Stimulated activated CD4-positive, alpha-beta T cell treated with anti-CD3 and anti-CD28 coated beads, Interleukin-12 subunit alpha, Interleukin-12 subunit beta, amount 100 ng/mL, for 4 hours (primary cell): ENCODE measurements at regions not wholly inside any gene's neighbourhood (a gene's known extent, or its start where the extent isn't known, plus 50 kb on each side); places are given as distances from the start of the nearest gene placed in this dataset.

ENCODE experiments used
- DNase-seq: peaks from one replicate; pipeline ENCODE4 v3.0.0-alpha.2; 2020

DNA sequence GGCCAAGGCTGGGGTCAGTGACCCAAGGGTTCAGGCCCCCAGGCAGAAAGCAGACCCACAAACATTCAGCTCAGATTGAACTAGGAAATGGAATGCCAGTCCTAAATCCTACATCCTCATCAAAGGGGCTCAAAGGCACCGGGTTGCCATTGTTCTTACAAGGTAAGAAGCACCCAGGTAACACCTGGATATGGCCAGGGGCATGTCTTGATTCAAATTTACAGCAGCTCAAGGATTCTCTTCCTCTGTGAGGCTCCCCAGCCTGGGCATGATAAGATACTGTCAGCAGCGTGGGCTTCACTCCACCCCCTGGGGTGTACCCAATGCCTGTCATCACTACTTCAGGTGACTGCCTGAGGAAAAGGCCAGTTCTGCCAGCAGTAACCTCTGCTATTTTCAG, 92.1 kb upstream of the FSTL4 start:
- DNase-seq = no peak

DNA sequence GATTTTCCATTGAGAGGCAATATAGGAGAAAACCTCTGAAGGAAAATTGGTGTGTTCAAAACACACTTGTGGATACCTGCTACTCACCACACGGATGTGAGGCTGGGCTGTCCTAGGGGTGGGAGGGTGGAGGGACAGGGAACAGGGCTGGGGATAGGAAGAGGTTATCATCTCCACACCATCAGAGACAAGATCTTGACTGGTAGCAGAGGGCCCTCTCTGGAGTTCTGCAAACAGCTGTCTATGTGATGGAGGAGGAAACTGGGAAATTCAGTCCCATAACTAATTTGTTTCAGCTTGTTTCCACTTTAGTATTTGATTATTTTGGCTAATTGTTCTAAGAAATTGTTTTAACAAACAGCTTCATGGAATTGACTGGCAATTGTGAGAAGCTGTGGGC, 91.6 kb upstream of the FSTL4 start:
- no peak for DNase-seq

DNA sequence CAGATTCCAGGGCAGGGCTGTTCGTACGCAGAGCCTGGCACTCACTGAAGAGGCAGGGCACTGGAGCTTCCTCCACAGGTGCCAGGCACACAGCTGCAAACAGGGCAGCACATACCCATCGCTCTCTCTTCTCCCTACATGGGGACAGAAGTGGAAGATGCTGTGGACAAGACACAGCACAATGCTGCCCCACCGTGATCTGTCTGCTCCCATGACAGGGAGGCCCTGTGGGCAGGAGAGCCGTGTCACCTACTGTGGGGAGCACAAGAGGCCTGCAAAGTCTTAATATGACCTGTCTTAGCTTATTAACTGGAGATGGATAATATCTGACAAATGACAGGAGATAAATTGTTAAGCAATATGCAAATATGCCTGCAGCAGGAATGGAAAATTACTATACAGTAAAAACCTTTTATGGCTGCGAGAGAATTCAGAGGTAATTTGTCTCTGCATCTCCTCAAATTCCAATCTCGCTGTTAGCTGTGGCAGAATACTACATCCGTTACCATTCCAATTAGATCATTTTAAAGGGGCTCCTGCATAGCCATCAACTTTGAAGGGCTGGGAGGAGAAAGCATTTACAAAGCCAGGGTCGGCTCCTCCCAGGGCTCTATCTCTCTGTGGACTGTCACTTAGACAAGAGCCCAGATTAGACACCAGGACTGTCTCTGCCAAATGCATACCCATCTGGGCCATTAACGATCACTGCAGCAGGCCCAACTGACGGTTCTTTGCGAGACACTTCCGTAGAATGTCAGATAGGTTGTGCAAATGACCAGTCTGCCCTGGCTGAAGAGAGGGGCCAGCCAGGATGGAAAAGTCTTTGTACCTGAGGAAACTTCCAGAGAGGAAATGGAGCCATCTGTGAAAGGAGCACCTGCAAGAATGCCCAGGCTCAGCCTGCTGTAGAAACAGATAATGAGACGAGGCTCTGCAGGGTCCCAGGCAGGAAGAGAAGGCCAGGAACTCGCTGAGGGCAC, 90.7 kb upstream of the FSTL4 start:
- DNase-seq = no peak

DNA sequence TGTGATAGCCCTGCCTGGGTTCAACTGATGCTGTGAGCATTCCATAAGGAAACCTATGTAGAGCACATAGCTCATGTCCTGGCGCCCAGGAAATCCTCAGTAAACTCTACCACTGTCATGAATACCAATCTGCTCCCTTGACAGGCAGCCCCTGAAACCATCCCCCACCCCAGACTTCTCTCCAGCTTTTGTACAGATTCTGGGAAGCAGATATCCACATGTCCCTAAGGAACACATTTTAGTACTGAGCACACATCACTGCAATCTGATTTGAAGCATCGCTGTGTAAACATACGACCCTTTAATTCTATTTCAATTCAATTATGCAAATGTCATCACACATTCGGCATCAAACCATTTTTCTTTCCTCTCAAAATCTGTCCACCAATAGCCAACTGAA, 89.5 kb upstream of the FSTL4 start:
- DNase-seq = no peak

DNA sequence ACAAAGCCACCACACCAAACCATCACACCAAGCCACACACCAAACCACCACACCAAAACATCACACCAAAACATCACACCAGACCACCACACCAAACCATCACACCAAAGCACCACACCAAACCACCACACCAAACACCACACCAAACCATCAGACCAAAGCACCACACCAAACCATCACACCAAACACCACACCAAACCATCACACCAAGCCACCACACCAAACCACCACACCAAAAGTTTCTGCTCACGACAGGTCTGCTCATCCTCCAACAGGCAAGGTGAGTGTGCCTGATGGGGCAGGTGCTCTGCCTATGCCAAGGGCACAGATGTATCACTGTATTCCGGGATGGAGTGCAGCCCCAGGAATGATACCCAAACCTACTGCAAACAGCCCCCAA, 87.9 kb upstream of the FSTL4 start:
- no peak for DNase-seq

DNA sequence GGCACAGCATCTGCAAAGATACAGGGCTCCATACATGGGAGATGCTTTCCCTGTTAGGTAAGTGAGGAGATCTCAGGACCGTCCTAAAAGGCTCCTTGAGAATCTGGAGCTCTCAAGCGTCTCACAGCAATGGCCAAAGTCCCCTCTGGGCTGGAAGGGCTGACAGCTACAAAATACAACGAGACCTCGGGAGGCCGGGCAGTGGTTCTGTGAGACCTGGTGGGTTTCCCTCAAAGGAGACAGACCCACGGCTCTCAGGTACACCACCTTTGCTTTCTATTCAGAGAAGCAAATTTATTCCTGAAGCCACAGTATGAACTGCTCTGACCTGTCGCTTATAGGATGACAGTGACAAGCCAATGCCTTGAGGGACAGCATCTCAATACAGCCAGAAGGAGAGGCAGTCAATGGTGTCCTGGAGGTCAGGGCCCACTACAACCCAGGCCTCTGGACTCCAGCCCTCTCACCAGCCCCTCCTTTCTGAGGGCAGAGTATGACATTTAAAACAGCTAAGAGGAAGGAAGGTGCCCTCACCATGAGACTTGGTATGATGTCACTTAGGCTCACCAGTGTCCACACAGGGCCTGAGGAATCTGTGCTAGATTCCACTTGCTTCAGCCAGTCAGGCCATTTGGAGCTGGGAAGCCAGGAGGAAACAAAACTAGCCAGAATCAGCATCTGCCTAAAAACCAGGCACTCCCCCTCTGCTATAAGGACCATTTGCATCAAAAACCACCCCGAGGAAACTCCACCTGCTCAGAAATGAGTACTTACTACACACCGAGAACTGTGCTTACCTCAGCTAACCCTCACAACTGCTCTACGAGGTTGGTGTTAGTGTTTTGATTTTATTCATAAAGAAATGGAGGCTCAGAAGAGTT, 86.5 kb upstream of the FSTL4 start:
- DNase-seq = no peak

DNA sequence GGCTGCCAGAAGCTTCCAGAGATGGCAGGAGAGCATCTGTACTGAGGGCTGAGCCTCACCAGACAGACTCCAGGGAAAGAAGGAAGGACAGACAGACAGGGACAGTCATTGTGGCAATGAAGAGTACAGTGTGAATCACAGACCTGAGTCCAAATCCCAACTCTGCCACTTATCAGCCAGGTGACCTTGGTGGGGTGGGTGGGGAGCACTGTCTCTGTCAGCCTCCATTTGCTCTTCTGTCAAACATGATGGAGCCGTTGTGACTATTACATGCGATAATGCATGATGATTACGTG, 85.9 kb upstream of the FSTL4 start:
- DNase-seq = no peak

DNA sequence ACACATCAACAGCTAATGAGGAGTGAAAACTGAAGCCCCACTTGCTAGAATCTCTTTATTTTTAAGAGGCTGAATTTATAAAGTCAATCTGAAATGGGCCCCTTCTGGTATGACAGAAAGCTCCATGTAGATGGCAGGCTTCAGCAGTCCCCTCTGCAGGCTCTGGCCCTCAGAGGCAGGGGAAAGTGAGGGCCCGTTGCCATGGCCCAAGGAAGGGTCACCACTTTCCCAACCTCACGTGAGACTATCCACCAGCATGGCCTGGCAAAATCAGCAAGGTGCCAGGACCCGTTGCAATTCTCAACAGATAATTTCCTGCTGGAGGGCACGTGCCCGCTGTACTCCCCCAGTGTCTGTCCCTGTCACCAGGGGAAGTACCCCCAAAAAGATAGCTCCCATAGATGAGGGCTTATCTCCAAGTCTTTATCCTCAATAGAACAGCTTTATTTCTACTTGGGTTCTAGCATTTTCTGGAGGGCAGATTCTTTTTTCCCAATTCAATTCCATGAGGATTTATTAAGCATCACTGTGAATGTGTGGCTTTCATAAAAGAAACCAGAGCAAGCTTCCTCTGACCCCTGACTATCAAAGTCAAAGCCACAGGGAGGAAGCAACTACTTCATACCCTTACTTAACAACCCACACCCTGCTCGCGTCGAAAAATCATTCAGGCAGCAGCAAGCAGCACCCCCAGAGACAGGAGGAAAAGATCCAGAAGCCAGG, 85.4 kb upstream of the FSTL4 start:
- no peak for DNase-seq

DNA sequence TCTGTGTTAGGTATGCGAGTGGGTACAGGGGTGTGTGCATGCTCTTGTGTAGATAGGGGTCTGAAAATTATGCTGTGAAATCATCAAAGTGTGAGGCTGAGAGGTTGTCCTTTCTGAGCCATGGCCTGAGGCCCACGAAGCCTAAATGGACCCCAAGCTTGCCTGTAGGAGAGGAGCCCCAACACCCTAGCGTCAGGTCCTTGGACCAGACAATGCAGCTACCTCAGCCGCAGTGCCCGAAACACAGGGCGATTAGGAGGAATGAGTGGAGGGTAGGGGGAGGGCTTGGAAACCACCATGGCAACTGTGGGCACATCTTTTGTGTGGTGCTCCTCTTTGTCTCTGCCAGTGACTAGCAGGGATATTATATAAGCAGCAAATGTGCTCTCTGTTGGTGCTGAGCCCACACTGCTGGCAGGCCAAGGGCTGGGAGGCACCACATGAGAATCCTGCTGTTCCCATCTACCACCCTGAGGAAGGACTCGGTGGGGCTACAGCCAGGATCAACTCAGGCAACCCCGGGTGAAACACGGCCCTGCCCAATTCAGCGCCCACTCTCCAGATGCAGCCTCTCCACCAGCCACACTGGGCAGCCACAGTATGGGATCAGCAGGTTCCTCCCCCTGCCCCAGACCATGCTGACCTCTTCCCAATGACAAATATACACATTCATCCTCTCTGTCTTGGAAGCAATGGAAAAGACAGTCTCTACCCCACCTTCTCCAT, 84.6 kb upstream of the FSTL4 start:
- DNase-seq = no peak

DNA sequence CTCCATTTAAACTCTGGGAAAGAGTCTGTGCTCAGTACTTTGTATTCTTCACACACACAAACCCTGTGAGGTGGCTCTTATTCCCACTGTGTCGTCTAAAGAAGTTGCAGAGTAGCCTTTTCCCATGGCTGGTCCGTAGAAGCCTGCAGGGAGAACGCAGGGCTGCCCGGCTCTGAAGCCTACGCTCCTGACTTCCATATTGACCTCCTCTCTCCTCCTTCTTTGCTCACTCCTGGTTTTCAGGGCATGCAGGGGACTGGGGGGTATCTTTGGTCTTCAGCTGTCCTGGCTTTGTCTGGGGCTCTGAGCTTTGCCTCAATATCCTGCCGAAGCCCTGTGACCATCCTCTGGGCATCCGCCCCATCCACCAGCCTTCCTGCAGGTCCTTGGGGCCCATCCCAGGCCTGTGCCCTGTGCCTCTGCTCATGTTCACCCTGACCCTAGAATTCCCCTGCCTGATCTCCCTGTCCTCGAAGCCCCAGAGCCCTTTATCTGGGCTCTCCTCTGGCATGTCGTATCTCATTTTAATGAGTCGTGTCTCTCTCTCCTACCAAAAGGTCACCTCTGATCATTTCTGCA, 83.8 kb upstream of the FSTL4 start:
- DNase-seq = no peak

DNA sequence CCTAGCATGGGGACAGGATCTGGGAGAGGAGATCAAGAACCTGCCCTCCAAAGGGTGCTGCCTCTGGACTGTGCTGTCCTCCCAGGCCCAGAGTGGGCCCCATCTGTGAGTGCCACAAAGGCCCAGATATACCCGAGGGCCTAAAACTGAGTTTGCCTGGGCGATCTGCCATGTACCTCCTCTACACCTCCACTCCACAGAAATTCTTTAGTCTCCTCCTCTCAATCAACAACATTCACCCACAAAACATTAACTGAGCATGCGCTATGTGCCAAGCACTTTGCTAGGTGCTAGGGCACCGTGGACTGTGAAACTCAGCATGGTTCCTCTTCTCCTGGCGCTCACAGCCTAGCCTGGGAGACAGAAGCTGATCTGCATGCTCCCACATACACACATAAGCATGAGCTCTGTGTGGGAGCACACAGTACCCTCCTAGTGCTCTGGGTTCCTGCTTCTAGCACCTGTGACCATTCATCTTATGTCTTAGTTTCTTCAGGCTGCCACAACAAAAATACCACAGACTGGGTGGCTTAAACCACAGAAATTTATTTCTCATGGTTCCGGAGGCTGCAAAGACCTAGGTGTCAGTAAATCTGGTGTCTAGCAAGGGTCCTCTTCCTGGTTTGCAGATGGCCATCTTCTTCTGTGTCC, 82.0 kb upstream of the FSTL4 start:
- no peak for DNase-seq

DNA sequence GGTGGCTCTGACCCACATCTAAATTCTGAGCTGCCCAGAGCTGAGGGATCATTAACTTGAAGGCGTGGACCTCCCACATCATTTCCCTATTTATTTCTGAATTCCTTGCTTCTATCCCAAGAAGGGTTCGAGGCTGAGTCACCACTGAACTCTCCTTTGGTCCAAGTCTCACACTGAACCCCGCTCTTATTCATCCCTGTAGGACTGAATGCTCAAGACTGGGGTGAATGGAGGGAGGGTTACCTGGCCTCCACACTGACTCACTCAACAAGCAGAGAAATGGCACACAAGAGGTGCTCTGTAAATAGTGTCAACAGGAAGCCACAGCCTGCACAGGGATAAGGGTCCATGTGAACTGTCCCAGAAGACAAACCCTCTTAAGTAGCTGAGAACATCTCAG, 79.1 kb upstream of the FSTL4 start:
- DNase-seq = no peak

DNA sequence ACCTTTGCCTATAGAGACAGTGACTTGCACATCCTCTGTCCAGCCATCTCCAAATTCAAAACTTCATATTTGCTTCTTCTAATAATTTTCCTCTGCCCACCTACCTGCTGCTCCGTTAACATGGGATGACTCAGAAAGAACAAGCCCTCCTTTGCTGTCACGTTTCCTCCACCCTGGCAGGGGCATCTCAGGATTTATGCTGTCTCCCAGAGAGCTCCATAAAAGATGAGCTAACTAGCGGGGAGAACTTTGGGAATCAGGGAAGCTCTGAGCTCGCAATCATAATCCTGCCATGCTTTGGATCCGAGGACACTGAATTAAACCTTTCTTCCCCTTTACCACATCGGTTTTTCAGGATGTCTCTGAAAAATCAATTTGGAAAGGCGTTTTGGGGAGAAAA, 78.4 kb upstream of the FSTL4 start:
- DNase-seq = no peak

DNA sequence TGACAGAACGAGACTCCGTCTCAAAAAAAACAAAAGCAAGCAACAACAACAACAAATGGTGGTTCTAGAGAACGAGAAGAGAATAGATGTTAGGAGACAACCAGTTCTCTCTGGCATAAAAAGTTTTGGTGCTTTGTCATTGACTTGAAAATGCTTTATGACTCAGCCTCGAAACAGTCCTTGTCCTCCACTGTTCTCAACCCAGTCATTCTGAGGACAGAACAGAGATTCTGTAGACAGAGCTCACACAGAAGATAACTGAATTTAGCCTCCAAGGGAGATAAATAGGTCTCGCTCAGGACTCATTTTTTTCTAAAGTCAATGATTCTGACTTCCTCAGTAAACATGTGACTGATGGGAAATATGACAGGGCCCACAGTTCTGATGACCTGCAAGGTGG, 76.0 kb upstream of the FSTL4 start:
- DNase-seq = no peak

DNA sequence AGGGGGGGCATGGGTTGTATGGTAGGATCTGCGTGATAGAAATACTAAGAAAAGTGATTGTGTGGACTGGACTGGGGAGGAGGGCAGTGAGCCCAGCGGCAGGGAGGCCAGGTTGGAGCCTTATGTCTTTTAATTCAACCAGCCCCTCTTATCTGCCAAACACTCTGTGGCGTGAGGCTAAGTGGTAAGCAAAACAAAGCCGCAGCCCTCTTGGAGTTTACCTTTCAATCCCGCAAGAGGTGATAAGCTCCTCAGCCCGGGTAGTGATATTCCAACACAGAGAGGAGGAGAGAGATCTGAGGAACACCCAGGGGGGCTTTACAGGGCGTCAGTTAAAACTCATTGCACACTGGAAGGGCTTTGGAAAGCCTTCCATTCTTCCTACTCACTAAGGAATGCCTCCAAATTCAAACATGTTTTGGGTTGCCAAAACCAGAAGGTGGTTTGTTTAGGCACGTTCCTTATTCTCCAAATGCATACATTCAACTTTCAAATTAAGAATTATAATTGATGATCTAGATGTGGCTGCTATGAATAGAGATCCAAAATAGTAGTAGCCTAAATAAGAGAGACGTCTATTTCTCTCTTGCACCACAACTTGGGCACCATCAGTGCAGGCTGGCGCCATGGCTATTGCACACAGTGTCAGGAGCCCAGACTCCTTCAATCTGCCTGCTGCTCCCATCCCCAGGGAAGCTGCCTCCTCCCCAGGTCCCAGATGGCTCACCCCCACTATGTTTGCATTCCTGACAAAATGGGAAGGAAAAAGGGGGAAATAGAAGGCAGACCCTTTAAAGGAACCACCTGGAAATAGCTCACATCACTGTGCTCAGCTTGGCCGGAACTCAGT, 75.1 kb upstream of the FSTL4 start:
- DNase-seq = no peak

DNA sequence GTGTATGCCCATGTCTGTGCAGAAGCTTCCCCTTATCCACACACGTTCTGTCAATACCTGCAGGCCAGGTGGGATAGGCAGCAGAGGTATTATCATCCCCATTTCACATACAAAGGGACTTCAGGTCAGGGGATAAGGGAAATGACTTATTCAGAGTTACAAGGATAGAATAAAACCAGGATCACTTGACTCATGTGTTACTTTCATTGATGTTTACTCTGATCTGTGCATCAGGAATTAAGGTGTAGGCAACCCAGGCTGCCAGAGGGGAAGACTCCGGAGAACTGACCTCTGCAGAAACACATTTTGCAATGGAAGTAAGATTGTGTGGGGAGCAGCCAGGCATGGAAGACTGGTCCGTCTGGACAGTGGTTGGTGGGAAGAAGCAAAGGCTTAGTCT, 74.2 kb upstream of the FSTL4 start:
- DNase-seq = no peak

DNA sequence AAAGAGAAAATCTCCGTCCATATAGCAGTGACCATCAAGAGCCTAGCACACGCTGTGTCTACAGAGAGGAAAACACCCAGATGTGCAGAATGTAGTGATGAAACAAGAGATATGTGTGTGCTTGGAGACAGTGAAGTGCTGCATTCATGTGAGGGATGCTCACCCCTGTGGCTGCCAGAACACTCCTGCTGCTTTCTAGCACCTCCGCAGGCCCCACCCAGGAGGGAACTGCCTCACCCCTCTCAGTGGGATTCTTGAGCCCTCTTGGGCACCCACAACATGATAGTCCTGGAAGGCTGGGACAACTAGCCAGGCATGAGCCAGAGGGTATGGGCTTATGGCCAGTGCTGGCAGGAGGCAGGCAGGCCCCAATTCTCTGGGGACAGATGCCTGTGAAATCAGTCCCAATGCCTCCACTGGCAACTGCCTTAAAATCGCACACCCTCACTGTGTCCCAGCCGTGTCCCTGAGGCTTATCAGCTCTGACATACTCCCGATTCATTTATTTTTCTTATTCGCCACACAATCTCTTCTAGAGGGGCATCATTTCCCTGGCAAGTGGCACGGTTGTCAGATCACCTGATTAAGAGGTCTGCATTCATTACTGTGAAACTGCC, 73.2 kb upstream of the FSTL4 start:
- no peak for DNase-seq

DNA sequence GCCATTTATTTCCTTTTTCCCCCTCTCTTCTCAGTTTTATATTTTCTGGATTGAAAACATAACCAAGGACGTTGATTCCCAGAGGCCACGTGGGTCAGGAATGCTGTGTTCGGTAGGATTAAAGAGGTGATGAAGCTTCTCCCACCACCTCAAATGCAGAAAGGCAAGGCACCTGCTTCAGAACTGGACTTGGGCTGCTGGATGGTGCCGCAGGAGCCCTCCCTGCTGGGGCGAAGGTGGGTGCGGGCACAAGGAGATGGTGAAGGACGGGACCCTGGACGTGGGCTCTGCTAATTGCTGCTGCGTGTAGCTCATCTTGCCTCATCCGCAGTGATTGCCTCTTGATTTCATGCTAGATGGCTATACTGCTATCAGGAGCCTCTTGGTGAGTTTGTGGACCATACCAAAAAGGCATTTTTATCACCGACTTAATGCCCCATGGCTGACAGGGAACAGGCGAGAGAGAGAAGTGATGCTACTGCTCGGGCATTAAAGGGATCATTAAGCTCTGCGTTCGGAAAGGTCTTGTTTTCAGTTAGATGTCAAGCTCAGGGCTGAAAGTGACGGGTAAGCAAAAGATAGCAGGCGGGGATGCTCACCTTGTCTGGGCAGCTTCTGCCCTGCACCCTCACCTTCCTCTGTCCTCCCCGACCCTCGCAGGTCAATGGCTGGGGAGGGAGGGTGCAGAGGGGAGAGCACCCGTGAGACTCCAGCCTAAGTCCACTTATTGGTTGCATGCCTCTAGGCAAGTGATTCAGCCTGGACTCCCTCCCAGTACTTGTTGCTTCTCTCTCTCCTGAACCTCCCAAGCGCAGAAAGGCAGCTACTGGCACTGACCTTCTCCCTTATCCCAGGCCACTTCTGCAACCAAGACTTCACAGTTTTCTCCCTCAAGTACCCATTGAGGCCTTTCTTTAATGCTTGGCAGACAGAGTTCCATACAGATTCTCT, 71.6 kb upstream of the FSTL4 start:
- no peak for DNase-seq

DNA sequence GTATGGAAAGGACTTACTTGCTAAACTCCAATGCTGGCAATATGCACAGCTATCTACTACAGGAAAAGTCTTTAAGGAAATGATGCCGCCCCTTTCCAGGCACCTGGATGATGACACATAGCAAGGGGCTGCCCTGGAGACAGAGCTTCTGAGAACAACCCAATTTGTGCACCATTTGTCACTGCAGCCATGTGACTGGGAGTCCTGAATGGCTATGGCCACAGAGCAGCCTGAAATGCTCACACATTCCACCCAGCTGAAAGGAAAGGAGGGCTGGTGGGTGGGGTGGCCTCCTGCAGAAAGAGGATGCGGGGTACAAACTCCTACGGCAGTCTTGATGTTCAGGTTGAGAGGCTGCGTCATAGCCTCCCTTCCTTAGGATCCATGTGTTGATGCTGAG, 70.1 kb upstream of the FSTL4 start:
- no peak for DNase-seq
